NCI-H128 (cell line): ENCODE measurements at regions not wholly inside any gene's neighbourhood (a gene's known extent, or its start where the extent isn't known, plus 50 kb on each side); places are given as distances from the start of the nearest gene placed in this dataset.
"Not testable (repeated sequence)": the region's sequence is repeated elsewhere in the genome, so short reads cannot be mapped to it uniquely, and the experiment has no call there.

ENCODE experiments used
- DNase-seq: peaks from one replicate; lab custom pipeline; 2025; ENCODE audit not compliant: unreplicated experiment; lab: John Stamatoyannopoulos, UW

DNA sequence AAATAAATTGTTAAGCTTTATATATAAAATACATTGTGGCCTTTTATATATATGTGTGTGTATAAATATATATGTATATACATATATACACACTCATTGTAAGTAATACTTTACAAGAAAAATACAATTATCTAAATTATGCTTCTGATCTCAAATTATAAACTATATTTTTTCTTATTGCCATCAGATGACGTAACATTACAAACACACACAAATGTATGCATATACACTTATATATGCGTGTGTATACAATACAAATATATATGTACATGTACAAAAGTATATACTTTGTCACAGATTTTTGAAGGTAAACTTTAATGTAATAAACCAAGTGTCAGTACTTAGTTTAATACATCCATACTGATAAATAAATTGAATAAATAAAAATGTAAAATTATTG lies 278.9 kb upstream of the LMO3 start:
- no peak for DNase-seq

- no peak for DNase-seq
Measured at GRCh38 chr12:16884056-16884455, 278.1 kb upstream of the LMO3 start.

GRCh38 chr12:16881986-16882570 lies 276.1 kb upstream of the LMO3 start:
- no peak for DNase-seq

DNA sequence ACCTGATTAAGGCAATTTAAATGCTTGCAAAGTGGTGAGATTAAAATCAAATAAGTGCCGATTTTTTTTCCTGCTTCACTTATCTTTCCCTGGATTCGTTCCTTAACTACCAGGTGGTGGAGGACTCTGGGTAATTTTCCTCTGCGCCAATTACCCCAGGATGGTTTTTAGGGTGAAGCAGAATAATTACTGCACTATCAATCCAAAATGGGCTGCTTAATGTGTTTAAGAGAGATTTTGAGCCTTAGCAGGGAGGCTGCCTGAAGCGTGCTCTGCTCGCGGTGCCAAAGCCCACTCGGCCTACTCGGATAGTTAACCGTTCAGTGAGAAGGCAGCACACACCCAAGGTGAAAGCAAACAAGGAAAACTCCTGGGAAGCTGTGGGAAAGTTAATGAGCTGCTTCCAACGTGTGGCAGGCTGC lies 274.9 kb upstream of the LMO3 start:
- DNase-seq: peak; percentile 61

- DNase-seq: no peak
Measured at GRCh38 chr12:16870845-16871244, 264.9 kb upstream of the LMO3 start.

DNA sequence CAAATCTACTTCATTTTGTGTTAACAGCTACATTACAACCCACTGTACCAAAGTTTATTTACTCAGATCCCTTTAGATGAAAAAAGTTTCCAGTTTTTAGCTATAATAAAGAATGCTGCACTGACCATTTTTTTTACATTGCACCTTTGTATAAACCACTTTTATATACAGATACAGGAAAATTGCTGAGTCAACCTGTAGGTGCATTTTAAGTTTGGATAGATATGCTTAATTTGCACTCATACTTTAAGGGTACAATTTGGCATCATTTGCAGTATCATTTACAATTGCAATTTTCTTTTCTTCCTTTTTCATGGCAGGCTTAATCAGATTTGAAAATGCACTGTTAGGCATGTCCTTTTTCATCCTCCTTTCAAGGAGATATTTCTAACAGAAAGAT lies 257.8 kb upstream of the LMO3 start:
- DNase-seq: no peak

- DNase-seq: no peak
Measured at GRCh38 chr12:16857456-16857923, 251.5 kb upstream of the LMO3 start.

- no peak for DNase-seq
Measured at GRCh38 chr12:16854465-16854864, 248.5 kb upstream of the LMO3 start.

DNA sequence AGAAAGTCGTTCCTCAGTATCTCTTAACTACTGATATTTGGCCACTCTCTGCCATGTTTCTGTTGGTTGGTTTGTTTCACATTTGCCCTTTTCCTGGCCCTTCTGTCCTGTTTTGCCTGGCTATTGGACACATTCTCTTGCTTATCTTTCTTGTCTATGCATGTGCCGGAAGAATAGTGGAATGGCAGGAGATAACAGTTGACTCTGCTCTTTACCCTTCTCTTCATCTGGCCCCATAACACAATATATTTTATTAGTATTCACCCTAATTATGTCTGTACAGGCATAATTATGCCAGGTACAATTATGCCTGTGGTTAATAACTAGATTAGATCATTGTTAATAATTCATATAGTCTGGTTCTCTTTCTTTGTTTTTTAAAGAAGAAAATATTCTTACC lies 243.5 kb upstream of the LMO3 start:
- DNase-seq: no peak

GRCh38 chr12:16844875-16845274 lies 238.9 kb upstream of the LMO3 start:
- no peak for DNase-seq

DNA sequence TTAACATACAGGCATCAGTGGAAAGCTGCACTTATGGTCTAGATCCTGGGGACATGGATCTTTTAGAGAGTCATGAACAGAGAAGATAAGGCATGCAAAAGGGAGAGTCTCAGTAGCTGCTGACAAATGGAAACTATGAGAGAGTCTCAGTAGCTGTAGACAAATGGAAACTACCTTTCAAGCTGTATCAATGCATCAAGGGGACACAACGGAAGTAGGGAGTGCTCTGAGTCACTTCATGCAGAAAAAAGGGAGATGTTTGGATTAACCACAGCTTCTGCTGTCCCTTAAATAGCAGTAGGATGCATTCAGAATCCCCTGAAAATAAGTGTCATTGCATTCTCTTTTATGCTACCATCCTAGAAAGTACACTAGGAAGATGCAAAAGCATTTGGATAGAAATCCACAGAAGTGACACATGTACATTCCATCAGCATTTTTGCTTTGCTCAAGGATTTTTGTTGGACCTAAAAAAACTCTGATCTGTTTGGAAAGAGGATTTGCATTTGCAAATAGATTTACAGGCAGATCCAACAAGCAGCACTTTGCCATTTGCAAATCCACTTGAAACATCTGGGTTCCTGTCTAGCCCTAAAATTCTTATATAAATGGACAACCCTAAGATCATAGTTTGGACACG lies 227.5 kb upstream of the LMO3 start:
- no peak for DNase-seq

DNA sequence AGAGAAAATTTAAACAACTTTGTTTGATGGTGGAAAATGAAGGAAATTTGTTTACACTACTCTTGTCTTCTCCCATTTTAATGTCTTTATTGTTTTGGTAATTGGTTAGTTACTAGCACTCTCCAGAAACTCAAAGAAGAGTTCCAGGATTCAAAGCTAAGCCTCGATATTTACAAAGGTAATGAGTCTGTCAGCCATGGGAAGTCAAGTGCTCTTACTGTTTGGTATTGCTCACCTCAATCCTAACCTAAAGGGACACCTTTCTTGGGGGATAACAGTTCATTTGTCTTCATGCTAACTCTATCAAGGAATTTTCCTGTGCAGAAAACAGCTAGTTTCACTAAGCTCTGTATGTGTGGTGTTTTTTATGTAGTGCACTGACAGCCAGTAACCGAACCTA lies 222.9 kb upstream of the LMO3 start:
- no peak for DNase-seq

- no peak for DNase-seq
Measured at GRCh38 chr12:16807731-16808130, 201.8 kb upstream of the LMO3 start.

- no peak for DNase-seq
Measured at GRCh38 chr12:16796168-16796567, 190.2 kb upstream of the LMO3 start.

DNA sequence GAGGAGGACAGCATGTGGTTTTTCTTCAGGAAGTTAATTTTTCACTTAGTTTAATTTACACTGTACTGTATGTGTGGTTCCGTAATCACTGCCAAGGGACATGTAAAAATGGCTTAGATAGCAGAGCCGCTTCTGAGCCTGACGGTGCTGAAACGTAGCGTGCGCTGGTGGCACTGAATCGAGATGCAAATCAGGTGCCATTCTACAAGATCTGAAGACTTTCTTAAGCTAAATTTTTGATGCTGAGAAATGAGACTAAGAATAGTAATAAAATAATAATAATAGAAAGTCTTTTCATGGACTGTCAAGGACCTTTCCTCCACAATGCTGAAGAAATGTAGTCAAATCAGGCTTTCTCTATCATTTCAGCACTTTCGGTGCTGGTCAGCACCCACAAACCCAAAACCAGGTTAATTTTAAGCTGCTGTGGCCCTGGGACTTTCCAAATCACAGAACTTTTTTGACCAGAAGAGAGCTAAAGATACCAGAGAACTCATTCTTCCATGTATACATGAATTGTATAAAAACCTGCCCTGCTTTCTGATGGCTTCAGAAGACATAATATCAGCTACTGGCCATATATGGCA lies 183.3 kb upstream of the LMO3 start:
- DNase-seq: no peak

DNA sequence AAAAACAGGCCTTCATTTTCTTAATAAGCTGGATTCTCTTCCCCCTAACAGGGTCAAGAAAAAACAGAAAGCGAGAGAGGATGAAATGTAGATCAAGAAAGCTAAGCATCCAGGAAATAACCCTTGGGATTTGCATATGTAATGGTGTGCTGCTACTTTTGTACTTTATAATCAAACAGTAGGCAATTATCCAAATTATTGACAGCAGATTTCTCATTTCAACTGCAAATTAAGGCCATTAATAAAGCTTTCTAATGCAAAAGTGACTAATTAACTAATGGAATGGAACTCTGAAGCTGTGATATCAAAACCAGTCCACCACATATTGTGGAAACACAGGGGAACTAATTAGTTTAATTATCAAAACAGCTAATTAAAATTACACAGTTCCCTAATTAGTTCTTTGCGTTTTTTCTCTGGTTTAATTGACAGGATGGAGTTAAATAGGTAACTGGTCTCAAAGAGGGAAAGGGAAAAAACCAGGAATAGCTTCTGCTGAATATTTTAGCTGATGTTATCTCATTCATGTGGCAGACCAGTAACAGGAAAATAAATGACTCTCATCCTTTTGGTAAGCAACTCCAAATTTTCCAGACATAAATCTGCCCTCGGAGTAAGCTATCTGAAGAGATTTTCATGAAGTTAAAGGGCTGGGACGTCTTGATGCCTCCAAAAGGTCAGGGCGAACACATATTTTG lies 182.7 kb upstream of the LMO3 start:
- no peak for DNase-seq

DNA sequence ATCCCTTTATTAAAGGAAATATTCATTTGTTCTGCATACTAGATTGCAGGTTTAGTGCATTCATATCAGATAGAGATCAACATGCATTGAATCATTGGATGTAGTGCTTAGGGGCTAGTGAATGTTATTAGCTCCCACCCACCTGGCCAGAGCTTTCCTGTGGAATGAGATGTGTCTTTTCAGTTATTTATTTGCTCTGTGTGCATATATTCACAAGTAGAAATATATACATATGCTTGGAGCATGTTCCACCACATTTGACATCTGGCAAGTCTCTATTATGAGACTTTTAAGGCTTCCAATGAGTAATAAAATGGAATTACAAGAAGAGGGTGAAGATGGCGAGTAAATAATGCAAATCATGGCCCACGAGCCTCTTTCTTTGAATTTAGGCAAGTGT lies 180.0 kb upstream of the LMO3 start:
- DNase-seq: no peak

GRCh38 chr12:16785524-16785923 lies 179.6 kb upstream of the LMO3 start:
- DNase-seq: no peak

DNA sequence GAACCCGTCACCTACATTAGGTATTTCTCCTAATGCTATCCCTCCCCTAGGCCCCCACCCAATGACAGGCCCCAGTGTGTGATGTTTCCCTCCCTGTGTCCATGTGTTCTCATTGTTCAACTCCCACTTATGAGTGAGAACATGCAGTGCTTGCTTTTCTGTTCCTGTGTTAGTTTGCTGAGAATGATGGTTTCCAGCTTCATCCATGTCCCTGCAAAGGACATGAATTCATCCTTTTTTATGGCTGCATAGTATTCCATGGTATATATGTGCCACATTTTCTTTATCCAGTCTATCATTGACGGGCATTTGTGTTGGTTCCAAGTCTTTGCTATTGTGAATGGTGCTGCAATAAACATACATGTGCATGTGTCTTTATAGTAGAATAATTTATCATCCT lies 163.2 kb upstream of the LMO3 start:
- not testable (repeated sequence) for DNase-seq

GRCh38 chr12:16766736-16767135 lies 160.8 kb upstream of the LMO3 start:
- DNase-seq: no peak

DNA sequence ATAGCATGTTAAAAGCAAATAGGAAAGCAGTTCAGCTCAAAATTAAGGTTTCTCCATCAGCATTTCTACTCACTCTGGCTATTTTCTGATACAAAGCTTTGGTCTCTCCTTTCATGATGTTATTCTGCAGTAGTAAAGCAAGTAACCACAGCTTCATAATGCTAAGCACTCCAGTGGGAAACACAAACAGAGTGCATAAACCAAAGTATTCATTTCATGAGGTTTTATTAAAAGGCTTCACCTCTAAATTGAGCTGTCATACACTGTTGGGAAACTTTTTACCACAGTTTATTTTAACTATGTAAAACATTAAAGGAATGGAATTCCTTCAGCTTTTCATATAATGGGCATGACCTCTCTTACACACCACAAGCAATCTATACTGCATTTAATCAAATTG lies 157.9 kb upstream of the LMO3 start:
- DNase-seq: no peak
